Tibial nerve (tissue), 4 donors: ENCODE measurements at regions not wholly inside any gene's neighbourhood (a gene's known extent, or its start where the extent isn't known, plus 50 kb on each side); places are given as distances from the start of the nearest gene placed in this dataset.

Experiments
- DNase-seq, 2 donors: peaks; one replicate each; pipeline ENCODE4 v3.0.0-alpha.2; 2019; ENCODE audit warnings: low spot score in 2 of 2
- H3K27ac ChIP-seq, 4 donors: fragments of 200-600 bp; sonication (generic) in 3 of 4; one replicate each; pipeline ENCODE4 v1.5.1; 2017 to 2019; ENCODE audit warnings: mild to moderate bottlenecking in 1 of 4
- H3K27me3 ChIP-seq, 2 donors: fragments of 200-600 bp; sonication (generic) in 1 of 2; one replicate each; pipeline versions ENCODE4 v1.5.1 to v1.6.0; 2017 to 2019
- H3K36me3 ChIP-seq, 3 donors: fragments of 200-600 bp; sonication (generic); one replicate each; pipeline ENCODE4 v1.5.1; 2018 to 2019
- H3K4me1 ChIP-seq, 4 donors: fragments of 200-600 bp; sonication (generic) in 3 of 4; one replicate each; pipeline ENCODE4 v1.5.1; 2017 to 2019
- H3K4me3 ChIP-seq, 4 donors: fragments of 200-600 bp; sonication (generic) in 3 of 4; one replicate each; pipeline ENCODE4 v1.5.1; 2017 to 2019; ENCODE audit warnings: mild to moderate bottlenecking in 1 of 4, moderate library complexity in 1 of 4
- H3K9me3 ChIP-seq, 4 donors: fragments of 200-600 bp; sonication (generic) in 3 of 4; one replicate each; pipeline ENCODE4 v1.5.1; 2017 to 2019
- CTCF ChIP-seq, 5 experiments: fragments of 200-600 bp in 3 of 5; fragments of 450-650 bp in 2 of 5; sonication (generic) in 3 of 5; IDR thresholded peaks; one replicate each; pipeline ENCODE4 v1.5.1; 2016 to 2019; ENCODE audit warnings: antibody characterized with exemption in 5 of 5, mild to moderate bottlenecking in 3 of 5, moderate library complexity in 2 of 5
- EP300 ChIP-seq, 2 donors: sonication (generic); formaldehyde crosslinking; IDR thresholded peaks; one replicate each; pipeline ENCODE4 v1.6.1; 2017; ENCODE audit warnings: antibody characterized with exemption in 2 of 2, mild to moderate bottlenecking in 1 of 2
- POLR2A ChIP-seq, 2 donors: fragments of 450-650 bp; IDR thresholded peaks; one replicate each; pipeline ENCODE4 v1.6.1; 2017; ENCODE audit warnings: antibody characterized with exemption in 2 of 2, mild to moderate bottlenecking in 2 of 2, moderate library complexity in 2 of 2
- WGBS, 2 donors: methylation state at CpG; one replicate each; pipeline ENCODE4 v1.1.5; 2018; 5-methylcytosine and 5-hydroxymethylcytosine counted together

- 83 to 89% methylated on average over 8 of the region's 8 CpGs for WGBS, 2 donors
- DNase-seq = no peak
- TF ChIP-seq POLR2A (IDR thresholded peaks at IDR 0.05) (no peak), CTCF (IDR thresholded peaks at IDR 0.05) (no peak), EP300 (IDR thresholded peaks at IDR 0.05) (no peak)
These were observed 144.0 kb downstream of the IRS2 start for GRCh38 chr13:109642358-109642757.

GRCh38 chr13:109636736-109637135, 149.6 kb downstream of the IRS2 start:
- DNase-seq = no peak
- peaks cover 0 to 31% (median 5%) of the 10 kb centered on the region in 4 donors for H3K9me3 ChIP-seq
- H3K27me3 ChIP-seq = no peaks in the 10 kb centered on the region
- no peak overlapping the region for H3K27ac ChIP-seq
- H3K4me3 ChIP-seq = no peak overlapping the region
- WGBS, 2 donors = 86 to 90% methylated on average over 3 of the region's 3 CpGs
- TF ChIP-seq EP300 (IDR thresholded peaks at IDR 0.05) (no peak), CTCF (IDR thresholded peaks at IDR 0.05) (no peak), POLR2A (IDR thresholded peaks at IDR 0.05) (no peak)
- H3K36me3 ChIP-seq = no peaks in the 10 kb centered on the region
- H3K4me1 ChIP-seq = no peaks in the 10 kb centered on the region

More at GRCh38 chr13:109642358-109642757, 144.0 kb downstream of the IRS2 start:
- Histone ChIP-seq H3K36me3 (no peaks in the 10 kb centered on the region), H3K27ac (no peak overlapping the region), H3K4me3 (no peak overlapping the region), H3K27me3 (no peaks in the 10 kb centered on the region), H3K4me1 (no peaks in the 10 kb centered on the region), H3K9me3 (peaks cover 0 to 36% (median 5%) of the 10 kb centered on the region in 4 donors)

GRCh38 chr13:109631069-109631468, 155.3 kb downstream of the IRS2 start:
- Histone ChIP-seq H3K9me3 (no peaks in the 10 kb centered on the region), H3K4me3 (no peak overlapping the region), H3K27ac (no peak overlapping the region), H3K27me3 (no peaks in the 10 kb centered on the region), H3K36me3 (no peaks in the 10 kb centered on the region), H3K4me1 (no peaks in the 10 kb centered on the region)
- no peak for DNase-seq
- WGBS, 2 donors = 88 to 93% methylated on average over 5 of the region's 5 CpGs
- TF ChIP-seq POLR2A (IDR thresholded peaks at IDR 0.05) (no peak), CTCF (IDR thresholded peaks at IDR 0.05) (no peak), EP300 (IDR thresholded peaks at IDR 0.05) (no peak)

- TF ChIP-seq EP300 (IDR thresholded peaks at IDR 0.05) = no peak
- TF ChIP-seq CTCF (IDR thresholded peaks at IDR 0.05) = no peak
- TF ChIP-seq POLR2A (IDR thresholded peaks at IDR 0.05) = no peak
- no peak for DNase-seq
- 83 to 84% methylated on average over 6 of the region's 6 CpGs for WGBS, 2 donors
- no peaks in the 10 kb centered on the region for H3K36me3 ChIP-seq
- no peak overlapping the region for H3K27ac ChIP-seq
- no peaks in the 10 kb centered on the region for H3K4me1 ChIP-seq
- no peaks in the 10 kb centered on the region for H3K27me3 ChIP-seq
- no peak overlapping the region for H3K4me3 ChIP-seq
- H3K9me3 ChIP-seq = no peaks in the 10 kb centered on the region
These were observed 156.1 kb downstream of the IRS2 start for GRCh38 chr13:109630271-109630670.

GRCh38 chr13:109629737-109630136, 156.6 kb downstream of the IRS2 start:
- Histone ChIP-seq H3K4me1 (no peaks in the 10 kb centered on the region), H3K27ac (no peak overlapping the region), H3K27me3 (no peaks in the 10 kb centered on the region), H3K4me3 (no peak overlapping the region), H3K9me3 (no peaks in the 10 kb centered on the region), H3K36me3 (no peaks in the 10 kb centered on the region)
- TF ChIP-seq POLR2A (IDR thresholded peaks at IDR 0.05) (no peak), CTCF (IDR thresholded peaks at IDR 0.05) (no peak), EP300 (IDR thresholded peaks at IDR 0.05) (no peak)
- WGBS, 2 donors = 87 to 92% methylated on average over 3 of the region's 3 CpGs
- no peak for DNase-seq
